ENCODE measurements at regions not wholly inside any gene's neighbourhood (a gene's known extent, or its start where the extent isn't known, plus 50 kb on each side); places are given as distances from the start of the nearest gene placed in this dataset.

- no peak overlapping the region for H3K27ac ChIP-seq
- TF ChIP-seq CTCF (conservative IDR thresholded peaks at IDR 0.05) (no peak), ZFX (IDR thresholded peaks at IDR 0.05) (no peak)
Measured at GRCh38 chr3:147201086-147201485, 205.3 kb downstream of the ZIC4 start.

GRCh38 chr3:147200545-147200944, 205.8 kb downstream of the ZIC4 start:
- TF ChIP-seq CTCF (conservative IDR thresholded peaks at IDR 0.05) (no peak), ZFX (IDR thresholded peaks at IDR 0.05) (no peak)
- no peak overlapping the region for H3K27ac ChIP-seq

- H3K27ac ChIP-seq: no peak overlapping the region
- TF ChIP-seq ZFX (IDR thresholded peaks at IDR 0.05) (no peak), CTCF (conservative IDR thresholded peaks at IDR 0.05) (no peak)
Measured at GRCh38 chr3:147197739-147198138, 208.6 kb downstream of the ZIC4 start.

- TF ChIP-seq ZFX (IDR thresholded peaks at IDR 0.05): no peak
Measured at GRCh38 chr3:147195887-147196286, 210.5 kb downstream of the ZIC4 start.

GRCh38 chr3:147191795-147192385, 214.5 kb downstream of the ZIC4 start:
- TF ChIP-seq CTCF (conservative IDR thresholded peaks at IDR 0.05): peak; percentile 88
- TF ChIP-seq ZFX (IDR thresholded peaks at IDR 0.05): no peak
- no peak overlapping the region for H3K27ac ChIP-seq

More at GRCh38 chr3:147195887-147196286, 210.5 kb downstream of the ZIC4 start:
- H3K27ac ChIP-seq: no peak overlapping the region

- TF ChIP-seq ZFX (IDR thresholded peaks at IDR 0.05) (no peak), CTCF (conservative IDR thresholded peaks at IDR 0.05) (no peak)
- H3K27ac ChIP-seq: no peak overlapping the region
Measured at GRCh38 chr3:147189016-147189415, 217.3 kb downstream of the ZIC4 start.

- H3K27ac ChIP-seq: no peak overlapping the region
- TF ChIP-seq ZFX (IDR thresholded peaks at IDR 0.05) (no peak), CTCF (conservative IDR thresholded peaks at IDR 0.05) (no peak)
Measured at GRCh38 chr3:147187687-147188086, 218.7 kb downstream of the ZIC4 start.

GRCh38 chr3:147185781-147186180, 220.6 kb downstream of the ZIC4 start:
- H3K27ac ChIP-seq: no peak overlapping the region
- TF ChIP-seq ZFX (IDR thresholded peaks at IDR 0.05): no peak
- TF ChIP-seq CTCF (conservative IDR thresholded peaks at IDR 0.05): no peak
